SJCRH30 (cell line): ENCODE measurements at regions not wholly inside any gene's neighbourhood (a gene's known extent, or its start where the extent isn't known, plus 50 kb on each side); places are given as distances from the start of the nearest gene placed in this dataset.

Experiments
- DNase-seq, 2 experiments: peaks; one replicate each; pipeline ENCODE4 v3.0.0-alpha.2; 2015 to 2020
- H3K27ac ChIP-seq: fragments of 250-450 bp; sonication (Bioruptor Pico); 2 replicates; pipeline ENCODE4 v1.5.1; 2020; ENCODE audit warnings: mild to moderate bottlenecking, moderate library complexity
- H3K27me3 ChIP-seq: fragments of 250-450 bp; sonication (Bioruptor Pico); 2 replicates; pipeline ENCODE4 v1.5.1; 2020; ENCODE audit warnings: mild to moderate bottlenecking, moderate library complexity
- H3K36me3 ChIP-seq: fragments of 250-450 bp; sonication (Bioruptor Pico); 2 replicates; pipeline ENCODE4 v1.5.1; 2020; ENCODE audit warnings: mild to moderate bottlenecking, moderate library complexity
- H3K4me1 ChIP-seq: fragments of 250-450 bp; sonication (Bioruptor Pico); 2 replicates; pipeline ENCODE4 v1.5.1; 2020; ENCODE audit warnings: mild to moderate bottlenecking, moderate library complexity
- H3K4me3 ChIP-seq: fragments of 250-450 bp; sonication (Bioruptor Pico); 2 replicates; pipeline ENCODE4 v1.5.1; 2020; ENCODE audit warnings: mild to moderate bottlenecking, moderate library complexity
- H3K9me3 ChIP-seq: fragments of 250-450 bp; sonication (Bioruptor Pico); replicated peaks from 2 replicates; pipeline ENCODE4 v1.5.1; 2020; ENCODE audit warnings: mild to moderate bottlenecking, moderate library complexity

DNA sequence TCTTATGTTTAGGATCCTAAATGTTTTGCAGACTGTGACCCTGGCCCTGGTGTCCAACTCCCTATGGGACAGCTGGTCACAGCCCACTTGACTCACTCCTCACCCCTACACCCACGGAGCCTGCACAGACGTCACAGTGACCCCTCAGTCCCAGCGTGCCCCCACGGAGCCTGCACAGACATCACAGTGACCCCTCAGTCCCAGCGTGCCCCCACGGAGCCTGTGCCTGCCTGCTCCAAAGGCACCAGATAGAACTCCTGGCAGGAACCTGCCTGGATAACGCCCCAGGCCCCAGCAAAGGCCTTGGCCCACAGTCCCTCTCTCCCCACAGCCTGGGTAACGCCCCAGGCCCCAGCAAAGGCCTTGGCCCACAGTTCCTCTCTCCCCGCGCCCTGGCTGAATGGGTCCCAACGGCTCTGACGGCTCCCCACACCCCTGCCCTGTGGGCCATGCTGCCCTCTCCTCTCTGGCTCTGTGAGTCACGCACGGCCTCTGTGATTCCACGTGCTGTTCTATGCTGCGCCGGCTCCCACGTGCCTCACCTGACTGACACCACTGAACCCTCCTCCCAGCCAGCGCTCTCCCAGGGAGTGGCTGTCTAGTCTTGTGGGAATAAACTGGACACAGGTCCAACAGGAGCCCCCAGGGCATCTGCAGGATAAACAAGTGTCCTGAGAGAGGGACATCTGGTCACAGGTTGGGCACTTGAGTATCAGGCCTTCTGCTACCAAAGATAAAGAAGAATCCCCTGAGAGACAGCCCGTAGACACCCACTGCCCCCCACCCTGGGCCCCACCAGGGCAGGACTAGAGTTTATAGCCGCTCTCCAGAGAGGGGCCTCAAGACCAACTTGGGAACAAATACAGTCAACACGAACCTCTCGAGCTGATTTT is 250.3 kb downstream of the BRD1 start:
- no peak overlapping the region for H3K4me3 ChIP-seq
- no peaks in the 10 kb centered on the region for H3K4me1 ChIP-seq
- H3K36me3 ChIP-seq, result no peaks in the 10 kb centered on the region
- DNase-seq, result no peak
- peaks cover 22% of the 10 kb centered on the region for H3K27me3 ChIP-seq
- H3K27ac ChIP-seq, result no peak overlapping the region
- H3K9me3 ChIP-seq, result no peaks in the 10 kb centered on the region; the same call in 1 of the 2 replicates

DNA sequence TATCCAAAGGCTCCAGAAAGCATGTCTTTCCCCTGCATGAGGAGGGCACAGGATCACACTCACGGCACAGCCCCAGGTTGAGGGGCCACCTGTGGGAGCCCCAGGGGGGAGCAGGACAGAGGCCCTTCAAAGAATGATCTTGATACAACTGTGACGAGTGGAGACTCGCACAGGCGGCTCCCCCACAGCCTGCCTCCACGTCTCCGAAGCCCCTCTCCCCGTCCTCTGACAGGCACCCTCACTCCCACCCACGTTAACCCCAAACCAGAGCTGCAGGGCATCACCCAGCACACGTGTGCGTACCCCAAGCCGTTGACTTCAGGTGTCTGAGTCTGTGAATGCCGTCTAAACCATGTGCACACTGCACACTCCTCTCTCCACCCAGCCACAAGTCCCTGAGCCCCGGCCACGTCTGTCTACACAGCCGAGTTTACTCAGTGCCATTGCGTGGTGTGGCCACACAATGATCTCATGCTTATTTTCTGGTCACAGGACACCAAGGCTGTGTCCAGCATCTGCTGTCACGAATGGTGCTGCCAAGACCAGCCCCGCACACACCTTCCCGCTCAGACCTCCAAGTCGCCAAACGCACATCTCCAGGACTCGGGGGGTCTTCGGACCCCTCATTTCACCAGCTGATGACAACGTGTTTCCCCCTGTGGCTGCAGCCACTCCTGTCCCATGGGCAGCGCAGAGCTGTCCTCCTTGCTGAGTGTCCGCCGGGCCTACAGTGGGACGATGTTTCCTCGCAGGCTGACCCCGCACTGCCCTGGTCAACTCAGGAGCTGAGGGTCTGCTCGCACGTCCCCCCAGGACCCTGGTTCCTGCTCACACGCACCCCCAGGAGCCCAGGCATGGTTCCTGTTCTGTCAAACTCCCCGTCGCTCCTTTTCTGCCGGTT is 251.2 kb downstream of the BRD1 start:
- Histone ChIP-seq H3K4me3 (no peak overlapping the region), H3K27me3 (peaks cover 25% of the 10 kb centered on the region), H3K9me3 (no peaks in the 10 kb centered on the region; the same call in 1 of the 2 replicates), H3K4me1 (no peaks in the 10 kb centered on the region), H3K36me3 (no peaks in the 10 kb centered on the region), H3K27ac (no peak overlapping the region)
- DNase-seq, result no peak

DNA sequence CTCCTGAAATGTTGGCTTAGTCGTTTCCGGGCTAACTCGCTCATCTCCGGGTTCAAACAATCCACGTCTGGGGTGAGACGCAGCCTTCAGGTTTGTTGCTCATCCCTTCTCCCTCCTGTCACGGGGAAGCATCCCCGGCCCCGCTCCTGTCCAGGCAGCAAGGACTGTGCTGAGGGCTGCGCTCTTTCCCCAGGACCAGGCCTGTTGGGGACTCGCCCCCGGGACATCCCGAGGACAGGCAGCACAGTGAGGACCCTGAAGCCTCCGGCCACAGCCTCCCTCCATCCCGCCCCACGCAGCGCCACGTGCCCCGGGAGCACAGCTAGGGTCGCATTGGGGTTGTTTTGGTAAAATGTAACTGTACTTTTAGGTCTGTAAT is 252.0 kb downstream of the BRD1 start:
- Histone ChIP-seq H3K4me3 (no peak overlapping the region), H3K27ac (no peak overlapping the region), H3K4me1 (no peaks in the 10 kb centered on the region), H3K9me3 (no peaks in the 10 kb centered on the region; the same call in 1 of the 2 replicates), H3K27me3 (peaks cover 29% of the 10 kb centered on the region), H3K36me3 (no peaks in the 10 kb centered on the region)
- DNase-seq, result no peak

DNA sequence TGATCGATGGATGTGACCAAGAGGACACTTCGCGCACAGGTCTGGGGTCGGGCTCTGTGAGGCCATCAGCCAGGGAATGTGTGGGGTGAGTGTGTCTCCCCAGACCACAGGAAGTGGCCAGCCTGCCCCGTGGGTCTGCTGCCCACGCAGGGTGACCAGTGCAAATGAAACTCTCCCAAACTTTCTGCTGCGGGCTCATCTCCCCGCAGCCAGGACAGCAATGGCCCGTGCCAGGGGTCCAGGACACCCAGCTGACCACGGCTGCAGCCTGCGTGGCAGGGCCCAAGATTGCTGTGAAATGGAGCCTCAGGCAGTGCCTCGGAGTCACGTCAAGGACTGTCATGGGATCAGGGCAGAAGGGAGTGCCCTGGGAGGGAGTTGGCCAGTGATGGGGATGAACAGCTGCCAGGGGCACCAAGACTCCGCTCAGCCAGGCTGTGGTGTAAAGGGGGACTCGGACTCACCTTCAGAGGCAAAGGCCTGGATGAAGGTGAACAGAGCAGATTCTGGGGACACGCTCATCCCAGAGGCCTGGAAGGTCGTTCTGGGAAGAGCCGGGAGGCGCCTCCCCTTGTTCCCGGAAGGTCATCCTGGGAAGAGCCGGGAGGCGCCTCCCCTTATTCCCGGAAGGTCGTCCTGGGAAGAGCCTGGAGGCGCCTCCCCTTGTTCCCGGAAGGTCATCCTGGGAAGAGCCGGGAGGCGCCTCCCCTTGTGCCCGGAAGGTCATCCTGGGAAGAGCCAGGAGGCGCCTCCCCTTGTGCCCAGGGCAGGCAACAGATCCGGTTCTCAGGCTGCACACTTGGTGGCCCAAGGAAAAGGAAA is 252.6 kb downstream of the BRD1 start:
- peaks cover 29% of the 10 kb centered on the region for H3K27me3 ChIP-seq
- DNase-seq, result no peak
- no peaks in the 10 kb centered on the region for H3K36me3 ChIP-seq
- H3K9me3 ChIP-seq, result no peaks in the 10 kb centered on the region; the same call in 1 of the 2 replicates
- H3K4me3 ChIP-seq, result no peak overlapping the region
- H3K27ac ChIP-seq, result no peak overlapping the region
- no peaks in the 10 kb centered on the region for H3K4me1 ChIP-seq

DNA sequence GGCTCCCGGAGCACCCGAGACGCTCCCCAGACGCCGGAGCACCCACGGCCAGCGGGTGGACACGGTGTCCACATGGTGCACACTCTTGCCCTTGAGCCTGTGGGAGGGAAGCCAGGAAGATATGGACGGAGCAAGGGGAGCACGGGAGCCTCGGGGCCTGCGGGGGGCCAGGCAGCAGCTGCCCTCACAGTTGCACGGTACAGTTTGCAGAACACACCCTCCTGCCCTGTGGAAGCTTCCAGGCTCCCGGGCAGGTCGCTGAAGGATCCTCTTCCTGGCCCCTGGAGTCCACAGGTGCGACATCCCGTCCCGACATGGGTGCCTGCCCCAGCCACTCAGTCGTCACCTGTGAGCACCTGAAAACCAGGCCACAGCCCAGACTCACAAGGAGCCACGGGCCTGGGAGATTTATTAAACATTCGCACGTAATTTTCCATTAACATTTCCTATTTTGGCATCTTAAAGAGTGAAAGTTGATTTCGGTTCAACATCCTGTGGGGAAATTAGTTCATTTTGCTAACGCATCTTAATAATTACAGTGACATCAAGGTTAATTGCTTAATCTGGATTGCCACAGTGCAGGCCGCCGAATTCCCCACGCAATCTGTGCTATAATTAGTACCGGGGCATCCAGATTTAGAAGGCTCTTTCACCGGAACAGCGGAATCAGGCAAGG is 253.3 kb downstream of the BRD1 start:
- Histone ChIP-seq H3K27me3 (peaks cover 34% of the 10 kb centered on the region), H3K9me3 (no peaks in the 10 kb centered on the region; the same call in 1 of the 2 replicates)
- DNase-seq, result no peak

DNA sequence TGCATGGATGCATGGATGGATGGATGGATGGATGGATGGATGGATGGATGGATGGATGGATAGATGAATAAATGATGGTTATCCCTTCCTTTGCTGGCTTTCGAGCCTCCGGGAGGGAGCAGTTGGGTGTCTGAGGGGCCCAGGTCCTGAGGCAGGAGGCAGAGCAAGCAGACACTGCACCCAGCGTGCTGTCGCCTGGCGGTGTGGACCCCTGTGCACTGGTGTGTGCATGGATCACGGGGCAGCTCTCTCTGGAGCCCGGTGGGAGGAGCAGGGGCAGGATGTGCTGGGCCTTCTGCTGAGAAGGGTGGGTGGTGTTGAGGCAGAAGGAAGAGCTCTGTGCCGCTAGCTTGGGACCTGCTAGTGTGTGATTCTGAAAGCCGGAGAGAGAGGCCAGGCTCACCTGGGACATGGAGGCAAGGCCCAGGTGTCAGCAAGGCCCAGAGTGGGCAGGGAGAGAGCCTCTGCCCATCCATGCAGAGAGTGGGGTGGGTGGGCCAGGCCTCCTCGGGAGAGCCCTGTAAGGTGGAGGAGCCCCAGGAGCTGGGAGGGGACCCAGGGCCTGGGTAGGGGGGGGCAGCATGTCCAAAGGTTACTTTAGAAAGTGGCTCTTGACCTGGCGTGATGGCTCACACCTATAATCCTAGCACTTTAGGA is 254.4 kb downstream of the BRD1 start:
- peaks cover 42% of the 10 kb centered on the region for H3K27me3 ChIP-seq
- H3K4me3 ChIP-seq, result no peak overlapping the region
- no peak for DNase-seq
- H3K27ac ChIP-seq, result no peak overlapping the region
- H3K36me3 ChIP-seq, result no peaks in the 10 kb centered on the region
- no peaks in the 10 kb centered on the region for H3K9me3 ChIP-seq
- no peaks in the 10 kb centered on the region for H3K4me1 ChIP-seq

More for the DNA sequence above, 253.3 kb downstream of the BRD1 start:
- no peak overlapping the region for H3K27ac ChIP-seq
- H3K36me3 ChIP-seq, result no peaks in the 10 kb centered on the region
- H3K4me3 ChIP-seq, result no peak overlapping the region
- H3K4me1 ChIP-seq, result no peaks in the 10 kb centered on the region

DNA sequence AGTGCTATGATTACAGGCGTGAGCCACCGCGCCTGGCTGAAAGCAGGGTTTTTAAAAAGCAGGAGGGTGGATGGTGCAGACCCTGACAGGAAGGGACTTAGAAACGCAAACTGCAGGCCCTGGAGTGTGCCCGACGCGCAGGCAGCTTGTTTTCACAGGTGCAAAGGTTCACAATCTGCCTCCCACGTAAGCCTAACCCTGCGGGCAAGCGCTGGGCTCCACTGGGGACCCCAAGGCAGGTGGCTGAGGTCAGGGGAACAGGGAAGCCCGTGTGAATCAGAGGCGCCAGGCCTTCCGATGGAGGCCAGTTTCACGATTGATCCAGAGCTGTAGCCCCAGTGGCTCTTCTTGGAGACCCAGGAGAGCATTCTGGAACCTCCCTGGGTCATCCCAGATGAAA is 256.3 kb downstream of the BRD1 start:
- Histone ChIP-seq H3K9me3 (no peaks in the 10 kb centered on the region), H3K27ac (no peak overlapping the region), H3K4me1 (no peaks in the 10 kb centered on the region), H3K4me3 (no peak overlapping the region), H3K27me3 (peaks cover 49% of the 10 kb centered on the region), H3K36me3 (no peaks in the 10 kb centered on the region)
- DNase-seq, result no peak

DNA sequence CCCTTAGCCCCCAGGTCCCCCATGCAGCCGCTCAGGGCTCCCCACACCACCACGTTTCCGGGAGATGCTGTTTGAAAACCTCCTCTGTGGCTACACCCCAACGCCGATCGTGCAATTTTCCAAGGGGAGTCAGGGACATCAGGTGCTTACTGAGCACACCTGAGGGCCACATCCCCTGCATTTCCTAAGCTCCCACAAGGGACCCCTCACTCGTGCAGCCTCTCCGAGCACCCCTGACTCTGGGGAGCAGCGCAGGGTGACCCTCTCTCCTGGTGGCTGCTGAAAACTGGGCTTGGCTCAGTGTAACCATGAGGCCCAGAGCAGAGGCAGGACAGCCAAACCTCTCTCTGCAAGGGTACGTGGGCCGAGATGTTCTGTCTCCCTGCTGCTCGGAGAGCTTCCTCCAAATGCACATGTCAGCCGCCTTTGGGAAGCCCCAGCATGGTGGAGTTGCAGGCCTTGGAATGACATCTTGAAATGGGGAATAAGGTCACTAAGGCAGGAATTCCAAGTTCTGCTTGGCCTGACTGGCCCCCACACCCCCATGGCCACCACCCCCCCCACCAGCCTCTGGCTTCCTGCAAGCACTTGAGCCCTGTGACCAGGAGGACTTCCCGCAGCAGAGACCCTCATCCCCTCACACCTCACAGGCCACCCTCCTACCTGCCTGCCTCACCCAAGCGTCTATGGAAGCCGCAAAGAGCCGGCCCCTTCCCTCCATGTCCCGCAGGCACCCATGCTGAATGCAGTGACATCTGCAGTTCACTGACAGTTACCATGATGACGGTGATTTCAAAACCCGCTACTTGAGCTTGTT is 257.4 kb downstream of the BRD1 start:
- Histone ChIP-seq H3K4me1 (no peaks in the 10 kb centered on the region), H3K27me3 (peaks cover 54% of the 10 kb centered on the region), H3K27ac (no peak overlapping the region), H3K36me3 (no peaks in the 10 kb centered on the region), H3K4me3 (no peak overlapping the region), H3K9me3 (no peaks in the 10 kb centered on the region)
- no peak for DNase-seq

DNA sequence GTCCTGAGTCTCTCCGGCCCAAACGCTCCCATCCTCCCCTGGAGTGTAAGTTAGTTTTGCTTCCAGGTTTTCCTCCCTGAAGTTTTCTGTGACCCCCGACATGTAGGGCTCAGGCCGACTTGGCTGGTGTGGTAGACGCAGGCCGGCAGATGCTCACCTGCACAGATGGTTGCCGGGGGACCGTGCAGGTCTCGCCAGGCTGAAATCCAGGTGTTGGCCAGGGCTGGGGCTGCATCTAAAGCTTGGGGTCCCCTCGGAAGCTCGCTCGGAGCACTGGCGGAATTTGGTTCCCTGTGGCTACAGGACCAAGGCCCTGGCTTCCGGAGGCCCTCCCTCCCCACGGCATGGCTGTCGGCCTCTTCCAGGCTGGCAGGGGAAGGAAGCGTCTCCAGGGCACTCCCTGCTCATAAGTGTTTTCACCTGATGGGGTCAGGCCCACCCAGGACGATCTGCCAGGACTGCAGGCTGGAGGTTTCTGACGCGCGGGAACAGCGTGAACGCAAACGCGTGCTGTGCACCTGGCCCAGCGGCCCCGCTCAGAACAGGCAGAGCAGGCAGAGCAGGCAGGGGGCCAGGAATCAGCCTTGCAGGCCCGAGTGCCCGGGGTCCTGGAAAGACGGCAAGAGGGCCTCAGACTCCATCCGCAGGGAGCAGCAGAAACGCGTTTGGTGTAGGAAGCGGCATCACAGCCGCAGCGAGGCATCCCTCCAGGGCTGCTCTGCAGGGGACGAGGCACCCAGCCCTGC is 258.2 kb downstream of the BRD1 start:
- no peaks in the 10 kb centered on the region for H3K36me3 ChIP-seq
- no peak for DNase-seq
- no peaks in the 10 kb centered on the region for H3K4me1 ChIP-seq
- H3K27me3 ChIP-seq, result peaks cover 59% of the 10 kb centered on the region
- no peak overlapping the region for H3K4me3 ChIP-seq
- H3K9me3 ChIP-seq, result no peaks in the 10 kb centered on the region
- no peak overlapping the region for H3K27ac ChIP-seq

DNA sequence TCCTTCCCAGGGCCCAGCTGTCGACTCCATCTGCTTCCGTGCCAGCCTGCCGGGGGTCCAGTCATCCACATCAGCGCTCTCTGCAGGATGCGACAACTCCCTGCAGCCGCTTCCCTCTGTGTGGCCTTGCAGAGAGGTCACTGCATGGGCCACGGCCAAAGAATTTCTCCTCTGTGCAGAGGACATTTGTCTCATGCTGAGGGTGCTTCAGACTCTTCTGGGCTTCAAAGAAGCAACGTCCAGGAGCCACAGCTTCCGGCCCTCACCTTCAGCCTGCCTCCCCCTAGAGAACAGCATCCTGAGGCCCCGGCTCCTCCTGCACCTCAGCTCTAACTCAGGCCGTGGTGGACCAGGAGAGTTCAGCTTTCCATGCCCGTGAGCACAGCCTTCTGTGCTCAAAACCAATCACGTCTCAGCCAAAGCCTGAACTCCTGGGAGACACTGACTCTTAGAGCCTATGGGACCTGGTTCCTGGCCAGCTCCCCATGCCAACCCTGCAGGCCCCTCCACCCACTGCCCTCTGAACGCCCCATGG is 258.9 kb downstream of the BRD1 start:
- DNase-seq, result no peak
- no peak overlapping the region for H3K27ac ChIP-seq

DNA sequence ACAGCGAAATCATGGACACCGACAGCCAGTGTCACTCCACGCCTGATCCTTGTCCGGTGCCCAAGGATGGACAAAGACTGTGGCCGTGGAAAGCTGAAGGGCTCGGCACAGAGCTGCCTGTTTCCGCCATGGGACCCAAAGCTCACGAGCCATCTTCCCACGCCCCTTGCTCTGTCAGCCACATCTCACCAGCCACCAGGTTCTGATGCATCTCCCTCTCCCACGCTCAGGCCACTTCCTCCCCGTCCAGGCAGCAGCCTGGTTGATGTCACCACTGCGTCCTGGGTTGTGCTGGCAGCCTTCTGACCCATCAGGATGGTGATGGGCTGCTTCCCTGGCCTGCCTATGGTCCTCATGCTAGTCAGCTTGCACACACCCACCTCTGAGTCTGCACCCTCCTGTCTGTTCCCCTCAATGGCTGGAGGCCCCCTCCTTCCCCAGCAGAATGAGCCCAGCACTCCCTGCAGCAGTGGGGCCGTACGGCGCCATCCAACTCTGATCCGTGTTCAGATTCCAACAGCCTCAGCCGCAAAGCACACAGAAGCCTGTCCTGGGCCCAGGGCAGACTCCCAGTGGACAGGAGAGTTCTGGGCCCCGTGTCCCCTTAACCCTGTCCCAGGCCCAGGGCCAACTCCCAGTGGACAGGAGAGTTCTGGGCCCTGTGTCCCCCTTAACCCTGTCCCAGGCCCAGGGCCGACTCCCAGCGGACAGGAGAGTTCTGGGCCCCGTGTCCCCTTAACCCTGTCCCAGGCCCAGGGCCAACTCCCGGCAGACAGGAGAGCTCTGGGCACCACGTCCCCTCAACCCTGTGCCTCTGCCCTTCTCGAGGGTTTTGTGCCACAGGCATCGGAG is 259.5 kb downstream of the BRD1 start:
- H3K4me1 ChIP-seq, result no peaks in the 10 kb centered on the region
- no peak for DNase-seq

More for the DNA sequence above, 258.9 kb downstream of the BRD1 start:
- H3K27me3 ChIP-seq, result peaks cover 62% of the 10 kb centered on the region
- H3K4me1 ChIP-seq, result no peaks in the 10 kb centered on the region
- H3K4me3 ChIP-seq, result no peak overlapping the region
- no peaks in the 10 kb centered on the region for H3K9me3 ChIP-seq
- H3K36me3 ChIP-seq, result no peaks in the 10 kb centered on the region

More for the DNA sequence above, 259.5 kb downstream of the BRD1 start:
- H3K9me3 ChIP-seq, result no peaks in the 10 kb centered on the region
- H3K27ac ChIP-seq, result no peak overlapping the region
- no peak overlapping the region for H3K4me3 ChIP-seq
- no peaks in the 10 kb centered on the region for H3K36me3 ChIP-seq
- peaks cover 62% of the 10 kb centered on the region for H3K27me3 ChIP-seq
